ENCODE measurements at regions not wholly inside any gene's neighbourhood (a gene's known extent, or its start where the extent isn't known, plus 50 kb on each side); places are given as distances from the start of the nearest gene placed in this dataset.

GRCh38 chr3:168295027-168295426 is 199.3 kb upstream of the GOLIM4 start:
- Mint-ChIP-seq H3K4me3 (no peak overlapping the region), H3K27me3 (no peaks in the 10 kb centered on the region), H3K27ac (no peak overlapping the region), H3K4me1 (no peaks in the 10 kb centered on the region), H3K9me3 (no peaks in the 10 kb centered on the region), H3K36me3 (ENCODE audit: low read depth) (no peaks in the 10 kb centered on the region)
- ChIA-PET CTCF (interaction anchor here (0.7 kb wide), 1 partner anchor 12 kb away, joined by 4 read pairs; no protein-coding TSS in a partner anchor), POLR2A (no interaction called here)
- intact Hi-C loops (cut with micrococcal nuclease) = no loop called here
- no peak for ATAC-seq (ENCODE audit: low read depth)
- DNase-seq = no peak
- no peak for TF ChIP-seq CTCF (IDR thresholded peaks at IDR 0.05)

GRCh38 chr3:168292296-168292695 is 196.6 kb upstream of the GOLIM4 start:
- TF ChIP-seq CTCF (IDR thresholded peaks at IDR 0.05) = no peak
- H3K27me3 Mint-ChIP-seq = no peaks in the 10 kb centered on the region
- H3K4me3 Mint-ChIP-seq = no peak overlapping the region
- H3K9me3 Mint-ChIP-seq = no peaks in the 10 kb centered on the region
- intact Hi-C loops (cut with micrococcal nuclease) = no loop called here
- DNase-seq (no peak), ATAC-seq (ENCODE audit: low read depth) (no peak)
- no peaks in the 10 kb centered on the region for H3K36me3 Mint-ChIP-seq (ENCODE audit: low read depth)
- CTCF ChIA-PET = no interaction called here
- H3K27ac Mint-ChIP-seq = no peak overlapping the region
- no peaks in the 10 kb centered on the region for H3K4me1 Mint-ChIP-seq
- POLR2A ChIA-PET = no interaction called here

DNA sequence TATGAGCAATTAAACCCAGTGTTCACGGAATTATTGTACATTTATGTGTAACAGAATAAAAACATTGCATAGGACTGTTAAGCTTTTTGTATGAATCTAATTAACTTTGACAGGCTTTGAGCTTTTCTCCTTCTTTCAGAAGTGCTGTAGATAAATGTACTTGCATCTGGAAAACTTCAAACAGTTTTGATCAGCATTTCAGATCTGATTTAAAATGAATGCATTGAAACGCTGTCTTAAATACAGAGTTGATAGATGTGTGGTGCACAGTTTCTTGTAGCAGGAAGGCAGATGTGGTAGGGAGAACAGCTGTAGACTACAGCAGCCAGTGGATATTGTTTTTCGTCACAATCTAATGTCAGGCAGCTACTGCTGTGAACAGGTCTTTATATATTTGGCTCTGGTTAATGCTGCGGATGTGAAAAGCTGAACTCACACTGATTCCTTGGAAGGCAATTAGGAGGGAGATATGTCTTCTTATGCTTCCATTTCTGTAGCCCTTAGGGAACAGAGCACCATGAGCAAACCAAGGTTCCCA is 193.8 kb upstream of the GOLIM4 start:
- no peaks in the 10 kb centered on the region for H3K9me3 Mint-ChIP-seq
- H3K27me3 Mint-ChIP-seq = no peaks in the 10 kb centered on the region
- ATAC-seq (ENCODE audit: low read depth) = no peak
- ChIA-PET POLR2A (no interaction called here), CTCF (no interaction called here)
- no peak for DNase-seq
- H3K27ac Mint-ChIP-seq = no peak overlapping the region
- H3K36me3 Mint-ChIP-seq (ENCODE audit: low read depth) = no peaks in the 10 kb centered on the region
- intact Hi-C loops (cut with micrococcal nuclease) = no loop called here
- H3K4me1 Mint-ChIP-seq = no peaks in the 10 kb centered on the region
- no peak for TF ChIP-seq CTCF (IDR thresholded peaks at IDR 0.05)
- no peak overlapping the region for H3K4me3 Mint-ChIP-seq

GRCh38 chr3:168288511-168289401 is 193.0 kb upstream of the GOLIM4 start:
- no peaks in the 10 kb centered on the region for H3K27me3 Mint-ChIP-seq
- H3K4me1 Mint-ChIP-seq = no peaks in the 10 kb centered on the region
- H3K36me3 Mint-ChIP-seq (ENCODE audit: low read depth) = no peaks in the 10 kb centered on the region
- no peak for TF ChIP-seq CTCF (IDR thresholded peaks at IDR 0.05)
- intact Hi-C loops (cut with micrococcal nuclease) = no loop called here
- no peak overlapping the region for H3K27ac Mint-ChIP-seq
- CTCF ChIA-PET = no interaction called here
- POLR2A ChIA-PET = no interaction called here
- ATAC-seq (ENCODE audit: low read depth) (no peak), DNase-seq (no peak)
- H3K4me3 Mint-ChIP-seq = no peak overlapping the region
- no peaks in the 10 kb centered on the region for H3K9me3 Mint-ChIP-seq

- no peaks in the 10 kb centered on the region for H3K27me3 Mint-ChIP-seq
- ATAC-seq (ENCODE audit: low read depth) = no peak
- no peak overlapping the region for H3K27ac Mint-ChIP-seq
- intact Hi-C loops (cut with micrococcal nuclease) = no loop called here
- no peak overlapping the region for H3K4me3 Mint-ChIP-seq
- no peaks in the 10 kb centered on the region for H3K4me1 Mint-ChIP-seq
- TF ChIP-seq CTCF (IDR thresholded peaks at IDR 0.05) = no peak
- H3K36me3 Mint-ChIP-seq (ENCODE audit: low read depth) = no peaks in the 10 kb centered on the region
- no peak for DNase-seq
- POLR2A ChIA-PET = no interaction called here
- CTCF ChIA-PET = no interaction called here
- no peaks in the 10 kb centered on the region for H3K9me3 Mint-ChIP-seq
These were observed 189.8 kb upstream of the GOLIM4 start for GRCh38 chr3:168285506-168285905.
